ENCODE measurements at regions not wholly inside any gene's neighbourhood (a gene's known extent, or its start where the extent isn't known, plus 50 kb on each side); places are given as distances from the start of the nearest gene placed in this dataset.
A peak's percentile ranks its signal among the peaks of the same experiment; 100 is the strongest.

- Histone ChIP-seq H3K4me2 (no peak overlapping the region), H3K9me3 (no peaks in the 10 kb centered on the region), H3K79me2 (ENCODE audit: insufficient read depth) (no peaks in the 10 kb centered on the region), H3K27me3 (ENCODE audit: insufficient read depth) (no peaks in the 10 kb centered on the region), H3K4me1 (ENCODE audit: control insufficient read depth in 1 of 2, insufficient read depth in 2 of 2, low read depth in 1 of 2, low read length in 1 of 2) (no peaks in the 10 kb centered on the region; a peak in 2 of 4 replicates), H2AFZ (ENCODE audit: low read depth) (no peak overlapping the region), H4K20me1 (ENCODE audit: insufficient read depth) (no peaks in the 10 kb centered on the region), H3K27ac (ENCODE audit: low read depth in 2 of 2, low read length in 1 of 2) (peak overlapping the region in 1 of 2 experiments; percentile 5; a peak in 1 of 4 replicates), H3K9me2 (no peaks in the 10 kb centered on the region), H3K36me3 (replicated peaks in 1 of 2; ENCODE audit: control insufficient read depth in 1 of 2, insufficient read depth in 2 of 2, low read length in 1 of 2) (no peaks in the 10 kb centered on the region), H3F3A (replicated peaks; ENCODE audit: insufficient read depth) (peaks cover 5% of the 10 kb centered on the region), H3K9ac (no peak overlapping the region), H3K4me3 (ENCODE audit: low read depth in 2 of 2, low read length in 1 of 2) (no peak overlapping the region)
- CTCF ChIA-PET: interaction anchor here (0.6 kb wide), 1 partner anchor 22 kb away, joined by 3 read pairs; no protein-coding TSS in a partner anchor
- 19% methylated on average over 5 of the region's 5 CpGs for WGBS (ENCODE audit: low lambda C conversion rate)
- no peak for DNase-seq
- TF ChIP-seq SIN3A (IDR thresholded peaks at IDR 0.05; ENCODE audit: borderline replicate concordance, low read depth, low read length) (no peak), EP300 (IDR thresholded peaks at IDR 0.05; ENCODE audit: borderline replicate concordance in 1 of 2, low read depth in 1 of 2, low read length in 1 of 2) (no peak), YY1 (IDR thresholded peaks at IDR 0.05; ENCODE audit: low read depth) (peak; percentile 40; the same call in 1 of the 2 replicates), RXRA (IDR thresholded peaks at IDR 0.05; ENCODE audit: borderline replicate concordance, low read depth) (0 out of 2 replicates have a peak, but pooled peaks have one; percentile 33), GATA2 (CRISPR knock-in tag; IDR thresholded peaks at IDR 0.05) (no peak), MAX (IDR thresholded peaks at IDR 0.05; ENCODE audit: low read depth) (peak; percentile 61), RCOR1 (IDR thresholded peaks at IDR 0.05; ENCODE audit: low read length) (no peak), MXI1 (IDR thresholded peaks at IDR 0.05; ENCODE audit: low read depth, low read length) (no peak), TAF1 (IDR thresholded peaks at IDR 0.05; ENCODE audit: borderline replicate concordance, low read depth, low read length) (no peak), FOXM1 (IDR thresholded peaks at IDR 0.05; ENCODE audit: low read depth) (no peak), USF2 (IDR thresholded peaks at IDR 0.05; ENCODE audit: borderline replicate concordance, low read depth, low read length) (no peak), REST (IDR thresholded peaks at IDR 0.05; ENCODE audit: low read depth, low read length) (no peak), TCF12 (IDR thresholded peaks at IDR 0.05) (no peak; the same call in 1 of the 2 replicates), PBX3 (IDR thresholded peaks at IDR 0.05) (0 out of 2 replicates have a peak, but pooled peaks have one; percentile 22)
- POLR2A ChIA-PET: no interaction called here
Observed at GRCh38 chr12:77493302-77494168, 337.2 kb upstream of the NAV3 start.
